ENCODE measurements at regions not wholly inside any gene's neighbourhood (a gene's known extent, or its start where the extent isn't known, plus 50 kb on each side); places are given as distances from the start of the nearest gene placed in this dataset.
"Not testable (repeated sequence)": the region's sequence is repeated elsewhere in the genome, so short reads cannot be mapped to it uniquely, and the experiment has no call there.

GRCh38 chr9:104195142-104195541 lies 101.0 kb downstream of the SMC2 start:
- not testable (repeated sequence) for DNase-seq (ENCODE audit: low spot score)

DNA sequence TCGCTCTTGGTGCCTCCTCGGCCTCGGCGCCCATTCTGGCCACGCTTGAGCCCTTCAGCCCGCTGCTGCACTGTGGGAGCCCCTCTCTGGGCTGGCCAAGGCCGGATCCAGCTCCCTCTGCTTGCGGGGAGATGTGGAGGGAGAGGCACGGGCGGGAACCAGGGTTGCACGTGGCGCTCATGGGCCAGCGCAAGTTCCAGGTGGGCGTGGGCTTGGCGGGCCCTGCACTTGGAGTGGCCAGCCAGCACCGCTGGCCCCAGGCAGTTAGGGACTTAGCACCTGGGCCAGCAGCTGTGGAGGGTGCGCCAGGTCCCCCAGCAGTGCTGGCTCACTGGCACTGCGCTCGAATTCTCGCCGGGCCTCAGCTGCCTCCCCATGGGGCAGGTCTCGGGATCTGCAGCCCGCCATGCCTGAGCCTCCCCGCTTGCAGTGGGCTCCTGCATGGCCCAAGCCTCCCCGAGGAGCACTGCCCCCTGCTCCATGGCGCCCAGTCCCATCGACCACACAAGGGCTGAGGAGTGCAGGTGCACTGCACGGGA lies 106.4 kb downstream of the SMC2 start:
- DNase-seq (ENCODE audit: low spot score) = no peak

DNA sequence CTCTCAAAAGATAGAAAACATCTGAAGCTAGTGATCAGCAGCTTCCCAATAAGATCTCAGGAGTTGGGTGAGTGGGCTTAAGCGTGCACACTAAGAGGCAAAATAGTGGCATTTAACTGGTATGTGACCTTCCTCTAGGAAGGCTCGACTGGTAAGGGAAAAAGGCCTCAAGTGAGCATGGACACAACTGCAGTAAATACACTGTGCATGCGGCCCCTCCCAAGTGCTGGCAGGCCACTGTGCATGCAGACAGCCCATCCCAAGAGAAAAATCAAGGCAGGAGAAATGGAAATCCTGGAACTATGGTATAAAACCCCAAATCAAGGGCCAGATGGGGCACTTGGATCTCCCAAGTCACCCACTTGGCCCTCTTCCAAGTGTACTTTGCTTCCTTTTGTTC lies 112.7 kb downstream of the SMC2 start:
- no peak for DNase-seq (ENCODE audit: low spot score)

- no peak for DNase-seq (ENCODE audit: low spot score)
These were observed 115.3 kb downstream of the SMC2 start for GRCh38 chr9:104209387-104209786.

GRCh38 chr9:104227108-104227507 lies 133.0 kb downstream of the SMC2 start:
- DNase-seq (ENCODE audit: low spot score) = no peak

DNA sequence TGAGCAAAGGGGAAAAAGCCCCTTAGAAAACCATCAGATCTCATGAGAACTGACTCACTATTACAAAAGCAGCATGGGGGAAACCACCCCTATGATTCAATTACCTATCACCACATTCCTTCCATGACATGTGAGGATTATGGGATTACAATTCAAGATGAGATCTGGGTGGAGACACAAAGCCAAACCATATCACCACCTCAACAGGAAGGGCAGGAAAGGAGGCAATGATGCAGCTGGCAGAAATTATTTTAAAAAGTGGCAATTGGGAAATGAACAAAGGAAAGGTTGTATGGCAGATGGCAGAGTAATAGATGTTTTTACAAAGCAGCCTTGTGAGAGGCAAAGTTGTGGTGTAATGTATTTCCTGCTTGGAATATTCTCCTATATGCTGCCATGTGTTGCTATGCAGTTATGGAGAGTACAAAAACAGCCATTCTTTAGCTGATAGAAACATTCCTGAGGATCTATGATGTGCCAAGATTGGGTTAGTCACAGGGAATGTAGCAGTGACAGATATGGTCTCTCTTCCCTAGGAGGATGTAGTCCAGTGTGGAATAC lies 138.8 kb downstream of the SMC2 start:
- DNase-seq (ENCODE audit: low spot score) = no peak

DNA sequence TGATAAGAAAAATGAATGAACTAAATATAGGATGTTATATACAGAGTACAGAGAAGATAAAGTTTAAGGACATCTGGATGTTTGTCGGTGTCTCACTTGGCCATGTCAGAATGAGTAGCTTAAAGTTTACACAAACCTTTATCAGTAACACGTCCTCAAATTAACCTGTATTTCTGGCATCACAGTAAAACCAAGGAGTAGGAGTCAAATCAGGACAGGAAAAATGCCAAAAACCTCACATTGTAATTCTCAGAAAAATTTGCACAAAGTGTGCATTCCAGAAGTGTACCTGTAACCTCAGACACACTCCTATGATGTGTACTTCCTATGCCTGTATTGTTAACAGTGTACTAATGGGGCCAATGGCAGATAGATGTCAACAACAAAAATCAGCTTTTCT lies 139.3 kb downstream of the SMC2 start:
- no peak for DNase-seq (ENCODE audit: low spot score)

DNA sequence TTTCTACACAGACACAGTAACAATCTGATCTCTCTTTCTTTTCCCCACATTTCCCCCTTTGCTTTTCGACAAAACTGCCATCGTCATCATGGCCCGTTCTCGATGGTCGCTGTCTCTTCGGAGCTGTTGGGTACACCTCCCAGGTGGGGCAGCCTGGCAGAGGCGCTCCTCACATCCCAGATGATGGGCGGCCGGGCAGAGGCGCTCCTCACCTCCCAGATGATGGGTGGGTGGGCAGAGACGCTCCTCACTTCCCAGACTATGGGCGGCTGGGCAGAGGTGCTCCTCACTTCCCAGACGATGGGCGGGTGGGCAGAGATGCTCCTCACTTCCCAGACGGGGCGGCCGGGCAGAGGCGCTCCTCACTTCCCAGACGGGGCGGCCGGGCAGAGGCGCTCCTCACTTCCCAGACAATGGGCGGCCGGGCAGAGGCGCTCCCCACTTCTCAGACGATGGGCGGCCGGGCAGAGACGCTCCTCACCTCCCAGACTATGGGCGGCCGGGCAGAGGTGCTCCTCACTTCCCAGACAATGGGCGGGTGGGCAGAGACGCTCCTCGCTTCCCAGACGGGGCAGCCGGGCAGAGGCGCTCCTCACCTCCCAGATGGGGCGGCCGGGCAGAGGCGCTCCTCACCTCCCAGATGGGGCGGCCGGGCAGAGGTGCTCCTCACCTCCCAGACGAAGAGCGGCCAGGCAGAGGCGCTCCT lies 140.7 kb downstream of the SMC2 start:
- not testable (repeated sequence) for DNase-seq (ENCODE audit: low spot score)

DNA sequence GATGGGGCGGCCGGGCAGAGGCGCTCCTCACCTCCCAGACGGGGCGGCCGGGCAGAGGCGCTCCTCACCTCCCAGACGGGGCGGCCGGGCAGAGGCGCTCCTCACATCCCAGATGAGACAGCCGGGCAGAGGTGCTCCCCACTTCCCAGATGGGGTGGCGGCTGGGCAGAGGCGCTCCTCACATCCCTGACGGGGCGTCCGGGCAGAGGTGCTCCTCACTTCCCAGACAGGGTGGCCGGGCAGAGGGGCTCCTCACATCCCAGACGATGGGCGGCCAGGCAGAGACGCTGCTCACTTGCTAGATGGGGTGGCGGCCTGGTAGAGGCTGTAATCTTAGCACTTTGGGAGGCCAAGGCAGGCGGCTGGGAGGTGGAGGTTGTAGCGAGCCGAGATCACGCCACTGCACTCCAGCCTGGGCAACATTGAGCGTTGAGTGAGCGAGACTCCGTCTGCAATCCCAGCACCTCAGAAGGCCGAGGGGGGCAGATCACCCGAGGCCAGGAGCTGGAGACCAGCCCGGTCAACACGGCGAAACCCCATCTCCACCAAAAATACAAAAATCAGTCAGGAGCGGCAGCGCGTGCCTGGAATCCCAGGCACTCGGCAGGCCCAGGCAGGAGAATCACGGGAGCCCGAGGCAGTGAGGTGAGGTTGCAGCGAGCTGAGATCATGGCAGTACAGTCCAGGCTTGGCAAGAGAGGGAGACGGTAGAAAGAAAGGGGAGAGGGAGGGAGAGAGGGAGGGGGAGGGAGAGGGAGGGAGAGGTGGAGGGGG lies 141.4 kb downstream of the SMC2 start:
- not testable (repeated sequence) for DNase-seq (ENCODE audit: low spot score)

DNA sequence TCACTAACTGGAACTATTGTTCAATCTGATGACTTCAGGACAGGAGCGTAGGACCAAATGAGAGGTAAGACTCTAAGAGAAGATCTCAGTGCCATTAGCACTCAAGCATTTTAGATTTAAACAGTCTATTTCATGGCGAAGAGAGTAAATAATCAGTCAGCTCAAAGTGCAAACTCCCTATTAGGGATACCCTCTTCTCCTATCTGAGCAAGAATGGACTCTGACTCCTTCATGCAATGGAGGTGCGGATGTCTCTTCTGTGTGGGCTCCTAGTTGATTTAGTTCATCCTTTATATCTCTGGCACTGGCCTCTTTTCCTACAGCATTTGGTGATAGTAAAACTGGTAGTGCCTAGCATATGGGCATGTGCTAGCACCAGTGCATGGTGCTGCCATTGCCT lies 144.6 kb downstream of the SMC2 start:
- no peak for DNase-seq (ENCODE audit: low spot score)

- DNase-seq (ENCODE audit: low spot score) = no peak
These were observed 146.8 kb downstream of the SMC2 start for GRCh38 chr9:104240890-104241289.

- no peak for DNase-seq (ENCODE audit: low spot score)
These were observed 151.8 kb downstream of the SMC2 start for GRCh38 chr9:104245925-104246324.

- no peak for DNase-seq (ENCODE audit: low spot score)
These were observed 153.9 kb downstream of the SMC2 start for GRCh38 chr9:104247899-104248460.

DNA sequence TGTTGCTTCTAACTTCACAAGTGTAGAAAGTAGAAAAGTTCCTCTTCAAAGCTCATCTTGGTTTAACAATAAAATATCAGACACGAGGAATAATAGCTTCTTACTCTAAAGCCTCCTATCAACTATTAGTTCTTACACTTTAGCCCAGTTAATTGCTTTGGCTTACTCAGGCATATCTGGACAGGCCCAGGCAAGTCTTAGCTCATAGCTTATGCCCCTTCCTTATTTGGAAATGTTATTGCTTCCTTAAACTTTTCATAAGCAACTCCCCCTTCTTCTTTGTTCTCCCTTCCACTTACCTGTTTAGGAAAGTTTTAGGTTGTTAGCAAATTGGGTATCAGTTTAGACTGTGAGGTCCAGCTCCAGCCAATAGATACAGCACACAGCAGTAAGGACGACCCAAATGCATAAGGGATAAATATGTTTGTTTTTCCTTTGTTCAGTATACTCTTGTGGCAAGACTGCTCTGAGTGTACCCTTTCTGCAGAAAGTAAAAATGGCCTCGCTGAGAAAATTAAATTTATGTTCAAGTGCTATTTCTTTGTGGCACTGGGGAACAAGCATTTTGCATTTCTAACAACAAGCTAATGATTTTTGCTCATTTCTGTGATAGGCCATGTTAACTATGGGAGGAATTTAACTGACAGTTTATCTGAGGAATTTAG lies 162.1 kb downstream of the SMC2 start:
- no peak for DNase-seq (ENCODE audit: low spot score)

- no peak for DNase-seq (ENCODE audit: low spot score)
These were observed 162.6 kb downstream of the SMC2 start for GRCh38 chr9:104256696-104257062.

GRCh38 chr9:104258296-104259011 lies 164.3 kb downstream of the SMC2 start:
- DNase-seq (ENCODE audit: low spot score) = no peak

DNA sequence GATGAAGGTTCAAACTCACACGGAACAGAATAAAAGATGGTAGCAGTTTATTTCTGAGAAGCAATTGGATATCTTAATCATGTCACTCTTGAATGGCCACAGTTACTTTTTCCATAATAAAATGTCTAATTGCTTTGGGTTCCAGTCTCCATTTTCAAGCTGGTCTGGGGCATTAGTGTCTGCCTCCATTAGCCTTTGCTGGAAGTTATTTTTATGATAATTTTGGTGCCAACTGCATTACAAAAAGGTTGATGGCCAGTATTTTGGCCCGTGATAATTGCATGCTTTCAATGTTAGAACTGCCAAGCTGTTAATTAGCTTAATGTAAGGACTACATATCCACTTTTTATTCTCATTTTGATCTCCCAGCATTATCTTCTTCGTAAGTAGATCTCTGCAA lies 165.9 kb downstream of the SMC2 start:
- DNase-seq (ENCODE audit: low spot score) = no peak

- DNase-seq (ENCODE audit: low spot score) = no peak
These were observed 169.8 kb downstream of the SMC2 start for GRCh38 chr9:104263942-104264341.

GRCh38 chr9:104264431-104264830 lies 170.3 kb downstream of the SMC2 start:
- DNase-seq (ENCODE audit: low spot score) = no peak

- no peak for DNase-seq (ENCODE audit: low spot score)
These were observed 175.3 kb downstream of the SMC2 start for GRCh38 chr9:104269374-104269773.
